H1 (cell line): ENCODE measurements at regions not wholly inside any gene's neighbourhood (a gene's known extent, or its start where the extent isn't known, plus 50 kb on each side); places are given as distances from the start of the nearest gene placed in this dataset.

ENCODE experiments used
- CTCF ChIP-seq, 3 experiments: IDR thresholded peaks; 1 replicate in 2 of 3; 2 replicates in 1 of 3; pipeline versions ENCODE4 v1.5.1 to v1.6.1; 2011; ENCODE audit warnings: low read length in 3 of 3, mild to moderate bottlenecking in 3 of 3, inconsistent platforms in 2 of 3, low read depth in 1 of 3, moderate library complexity in 1 of 3; ENCODE audit not compliant: insufficient read depth in 1 of 3; ENCODE audit errors: control extremely low read depth in 1 of 3
- EGR1 ChIP-seq: IDR thresholded peaks from 2 replicates; pipeline ENCODE4 v1.6.1; 2011; ENCODE audit warnings: low read depth, low read length, borderline replicate concordance
- EP300 ChIP-seq, 2 experiments: IDR thresholded peaks; 1 replicate in 1 of 2; 2 replicates in 1 of 2; pipeline ENCODE4 v1.6.1; 2011 to 2012; ENCODE audit warnings: low read depth in 2 of 2, low read length in 2 of 2, mild to moderate bottlenecking in 2 of 2, borderline replicate concordance in 1 of 2, inconsistent platforms in 1 of 2, moderate library complexity in 1 of 2
- HDAC6 ChIP-seq: IDR thresholded peaks from one replicate; pipeline ENCODE4 v1.7.1; 2012; ENCODE audit warnings: low read depth, mild to moderate bottlenecking, inconsistent platforms, low read length, moderate library complexity
- JUND ChIP-seq: IDR thresholded peaks from 2 replicates; pipeline ENCODE4 v1.6.1; 2011; ENCODE audit warnings: mild to moderate bottlenecking, improper control_type of control experiment, low read length
- NRF1 ChIP-seq: IDR thresholded peaks from 2 replicates; pipeline ENCODE4 v1.6.1; 2011; ENCODE audit warnings: mild to moderate bottlenecking, low read depth, low read length, improper control_type of control experiment
- POLR2A ChIP-seq, 2 experiments: IDR thresholded peaks; 1 replicate in 1 of 2; 2 replicates in 1 of 2; pipeline ENCODE4 v1.6.1; 2011; ENCODE audit warnings: low read depth in 2 of 2, low read length in 2 of 2, mild to moderate bottlenecking in 2 of 2; ENCODE audit errors: control extremely low read depth in 1 of 2
- POLR2AphosphoS5 ChIP-seq: IDR thresholded peaks from 2 replicates; pipeline ENCODE4 v1.6.1; 2011; ENCODE audit warnings: low read depth, low read length
- RNF2 ChIP-seq: fragments of 200-900, 300-1000 bp; sonication (generic); IDR thresholded peaks from 2 replicates; pipeline ENCODE4 v1.7.1; 2016; ENCODE audit warnings: borderline replicate concordance, low read depth, mild to moderate bottlenecking, antibody characterized with exemption, low read length; ENCODE audit not compliant: poor library complexity, severe bottlenecking; ENCODE audit errors: missing control alignments
- SIN3A ChIP-seq, 2 experiments: IDR thresholded peaks in 1 of 2; conservative IDR thresholded peaks in 1 of 2; 2 replicates each; pipeline ENCODE4 v1.6.1; 2011 to 2012; ENCODE audit warnings: low read length in 2 of 2, improper control_type of control experiment in 1 of 2, low read depth in 1 of 2, mild to moderate bottlenecking in 1 of 2
- SIX5 ChIP-seq: IDR thresholded peaks from 2 replicates; pipeline ENCODE4 v1.6.1; 2011; ENCODE audit warnings: mild to moderate bottlenecking, low read depth, low read length
- ZNF274 ChIP-seq: IDR thresholded peaks from 2 replicates; pipeline ENCODE4 v1.7.0; 2012; ENCODE audit warnings: low read length, borderline replicate concordance; ENCODE audit errors: extremely low read depth

GRCh38 chr4:104022831-104023230 lies 303.0 kb upstream of the TACR3 start:
- TF ChIP-seq CTCF (IDR thresholded peaks at IDR 0.05; ENCODE audit: control extremely low read depth in 1 of 3, insufficient read depth in 1 of 3, low read depth in 1 of 3, low read length in 3 of 3): no peak
- no peak for TF ChIP-seq EGR1
- TF ChIP-seq ZNF274: no peak
- no peak for TF ChIP-seq SIX5
- no peak for TF ChIP-seq EP300 (IDR thresholded peaks at IDR 0.05; ENCODE audit: borderline replicate concordance in 1 of 2, low read depth in 2 of 2, low read length in 2 of 2)
- no peak for TF ChIP-seq HDAC6
- no peak for TF ChIP-seq RNF2
- TF ChIP-seq POLR2AphosphoS5: no peak
- TF ChIP-seq NRF1: no peak
- no peak for TF ChIP-seq POLR2A (IDR thresholded peaks at IDR 0.05; ENCODE audit: control extremely low read depth in 1 of 2, low read depth in 2 of 2, low read length in 2 of 2)
- no peak for TF ChIP-seq JUND
- TF ChIP-seq SIN3A (conservative IDR thresholded peaks at IDR 0.05 in 1 of 2, IDR thresholded peaks at IDR 0.05 in 1 of 2; ENCODE audit: low read depth in 1 of 2, low read length in 2 of 2): no peak
